PC-9 (cell line): ENCODE measurements at regions not wholly inside any gene's neighbourhood (a gene's known extent, or its start where the extent isn't known, plus 50 kb on each side); places are given as distances from the start of the nearest gene placed in this dataset.

ENCODE experiments used
- CTCF ChIP-seq: fragments of 200-600 bp; sonication (generic); conservative IDR thresholded peaks from 2 replicates; pipeline ENCODE4 v1.6.1; 2017; ENCODE audit warnings: mixed run types, antibody characterized with exemption, mild to moderate bottlenecking, moderate library complexity
- EZH2 ChIP-seq: fragments of 200-600 bp; sonication (generic); IDR thresholded peaks from 2 replicates; pipeline ENCODE4 v1.8.0; 2017; ENCODE audit warnings: antibody characterized with exemption, low read depth

GRCh38 chr5:120174089-120174488, 290.0 kb upstream of the PRR16 start:
- TF ChIP-seq CTCF (no peak), EZH2 (no peak)
